HUDEP-2 (cell line): ENCODE measurements at regions not wholly inside any gene's neighbourhood (a gene's known extent, or its start where the extent isn't known, plus 50 kb on each side); places are given as distances from the start of the nearest gene placed in this dataset.
"Not testable (repeated sequence)": the region's sequence is repeated elsewhere in the genome, so short reads cannot be mapped to it uniquely, and the experiment has no call there.

ENCODE experiments used
- DNase-seq, 76 experiments: peaks; one replicate each; lab custom pipeline; 2025; ENCODE audit not compliant: unreplicated experiment in 76 of 76; lab: John Stamatoyannopoulos, UW

- not testable (repeated sequence) for DNase-seq
Observed at GRCh38 chr2:188036786-188037185, 254.9 kb upstream of the GULP1 start.

DNA sequence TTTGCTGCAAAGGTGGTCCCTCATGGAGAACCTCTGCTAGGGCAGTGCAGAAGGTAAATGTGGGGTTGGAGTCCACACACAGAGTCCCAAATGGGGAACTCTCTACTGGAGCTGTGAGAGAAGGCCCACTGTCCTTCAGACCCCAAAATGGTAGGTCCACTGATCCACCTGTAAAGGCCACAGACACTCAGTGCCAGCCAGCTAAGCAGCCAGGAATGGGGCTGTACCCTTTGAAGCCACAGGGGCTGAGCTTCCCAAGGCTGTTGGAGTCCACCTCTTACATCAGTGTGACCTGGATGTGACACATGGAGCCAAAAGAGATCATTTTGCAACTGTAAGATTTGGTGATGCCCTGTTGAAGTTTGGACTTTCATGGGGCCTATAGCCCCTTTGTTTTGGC, 252.4 kb upstream of the GULP1 start:
- no peak for DNase-seq

- DNase-seq, result no peak
Observed at GRCh38 chr2:188042412-188042811, 249.3 kb upstream of the GULP1 start.

DNA sequence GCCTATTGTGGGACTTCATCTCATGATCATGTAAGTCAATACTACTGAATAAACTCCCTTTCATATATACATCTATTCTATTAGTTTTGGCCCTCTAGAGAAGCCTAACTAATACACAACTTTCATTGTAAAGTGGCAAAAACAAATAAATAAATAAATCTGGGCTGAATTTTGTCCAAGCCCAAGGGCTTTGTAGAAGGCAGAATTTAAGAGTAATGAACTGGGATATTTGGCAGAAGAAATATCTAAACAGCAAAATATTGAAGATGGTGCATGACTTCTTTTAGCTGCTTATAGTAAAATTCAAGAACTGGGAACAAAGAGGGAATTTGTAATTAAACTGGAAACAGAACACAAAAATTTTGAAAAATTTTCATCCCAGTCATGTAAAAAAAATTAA, 246.7 kb upstream of the GULP1 start:
- no peak for DNase-seq

- DNase-seq, result no peak
Observed at GRCh38 chr2:188046437-188046836, 245.2 kb upstream of the GULP1 start.

GRCh38 chr2:188047735-188048134, 243.9 kb upstream of the GULP1 start:
- DNase-seq, result no peak

- no peak for DNase-seq
Observed at GRCh38 chr2:188050726-188051125, 240.9 kb upstream of the GULP1 start.

DNA sequence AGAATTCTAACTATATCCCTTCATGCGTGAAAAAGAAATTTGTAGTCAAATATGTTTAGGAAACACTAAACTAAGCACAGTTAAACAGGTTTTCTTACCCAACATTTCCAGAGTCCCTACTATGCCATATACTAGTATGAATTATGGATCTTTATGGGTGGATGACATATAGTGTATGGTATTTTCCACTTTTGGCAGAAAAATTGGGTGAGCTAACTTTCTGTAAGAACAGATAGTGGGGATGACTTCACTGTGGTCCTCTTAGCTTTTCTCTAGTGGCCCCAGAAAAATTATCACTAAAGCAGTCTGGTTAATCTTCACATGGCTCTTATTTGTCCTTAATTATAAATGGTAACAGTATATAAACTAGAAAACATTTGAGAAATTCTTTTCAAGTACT, 240.0 kb upstream of the GULP1 start:
- no peak for DNase-seq

DNA sequence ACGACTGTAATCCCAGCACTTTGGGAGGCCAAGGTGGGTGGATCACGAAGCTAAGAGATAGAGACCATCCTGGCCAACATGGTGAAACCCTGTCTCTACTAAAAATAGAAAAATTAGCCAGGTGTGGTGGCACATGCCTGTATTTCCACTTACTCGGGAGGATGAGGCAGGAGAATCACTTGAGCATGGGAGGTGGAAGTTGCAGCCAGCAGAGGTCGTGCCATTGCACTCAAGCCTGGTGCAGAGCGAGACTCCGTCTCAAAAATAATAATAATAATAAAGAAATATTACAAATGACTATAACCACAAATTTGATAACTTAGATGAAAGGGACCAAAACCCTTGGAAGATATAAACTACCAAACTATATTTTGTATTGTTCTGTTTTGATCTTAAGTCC, 226.3 kb upstream of the GULP1 start:
- no peak for DNase-seq

GRCh38 chr2:188068093-188068492, 223.6 kb upstream of the GULP1 start:
- no peak for DNase-seq

- DNase-seq, result no peak
Observed at GRCh38 chr2:188076149-188077056, 215.3 kb upstream of the GULP1 start.

- no peak for DNase-seq
Observed at GRCh38 chr2:188077757-188078156, 213.9 kb upstream of the GULP1 start.

- no peak for DNase-seq
Observed at GRCh38 chr2:188078534-188078933, 213.1 kb upstream of the GULP1 start.

GRCh38 chr2:188079196-188079595, 212.5 kb upstream of the GULP1 start:
- no peak for DNase-seq

- no peak for DNase-seq
Observed at GRCh38 chr2:188085421-188085820, 206.3 kb upstream of the GULP1 start.

- no peak for DNase-seq
Observed at GRCh38 chr2:188089901-188090300, 201.8 kb upstream of the GULP1 start.

DNA sequence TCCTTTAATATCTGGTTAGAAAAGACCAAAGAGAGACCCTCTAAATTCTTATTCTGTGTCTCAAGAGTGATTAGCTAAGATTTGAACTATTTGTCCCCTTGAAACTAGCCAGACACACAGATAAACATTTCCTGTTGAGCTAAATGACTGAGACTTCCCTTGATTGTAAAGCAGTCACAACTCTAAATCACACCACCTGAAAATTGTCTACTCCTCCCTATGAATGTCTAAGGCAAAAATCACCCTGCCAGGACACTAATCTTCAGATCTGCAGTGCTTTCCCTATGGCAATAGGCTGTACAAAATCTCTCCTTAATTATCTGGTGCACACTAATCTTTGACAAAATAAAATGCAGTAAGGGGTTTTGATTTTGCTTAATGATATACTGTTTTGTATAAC, 200.5 kb upstream of the GULP1 start:
- no peak for DNase-seq

- no peak for DNase-seq
Observed at GRCh38 chr2:188092734-188093133, 198.9 kb upstream of the GULP1 start.

DNA sequence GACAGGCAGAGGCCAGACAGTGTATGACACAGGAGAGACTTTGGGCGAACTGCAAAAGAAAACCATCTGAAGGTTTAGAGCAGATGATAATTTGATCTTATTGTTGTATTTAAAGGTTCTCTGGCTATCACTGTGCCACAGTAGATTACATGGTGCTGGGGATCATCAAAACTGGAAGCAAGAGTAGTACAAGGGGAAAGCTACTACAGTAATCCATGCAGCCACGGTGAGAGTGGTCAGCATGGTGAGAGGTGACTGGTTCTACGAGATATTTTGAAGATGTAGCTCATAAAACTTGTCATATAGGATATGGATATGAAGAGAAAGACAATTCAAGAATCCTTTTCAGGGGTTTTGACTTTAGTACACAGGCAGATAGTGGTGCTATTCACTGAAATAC, 194.8 kb upstream of the GULP1 start:
- DNase-seq, result no peak

DNA sequence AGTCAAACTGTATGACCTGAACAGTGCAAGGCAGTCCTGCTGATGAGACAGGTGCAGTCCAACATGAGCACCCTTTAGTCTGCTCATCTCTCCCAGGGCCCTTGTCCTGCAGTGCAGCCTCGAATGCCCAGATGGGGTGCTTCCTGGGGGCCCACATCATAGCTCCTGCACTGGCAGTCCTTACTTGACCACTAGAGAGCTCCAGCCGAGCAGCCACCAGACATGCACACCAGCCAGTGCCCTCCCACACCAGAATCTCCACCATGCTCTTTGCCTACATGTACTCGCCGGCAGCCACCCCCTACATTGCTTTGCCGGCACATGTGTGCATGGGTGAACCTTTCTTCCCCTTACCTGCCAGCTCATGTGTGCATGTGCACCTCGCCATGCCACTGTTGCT, 188.8 kb upstream of the GULP1 start:
- DNase-seq, result no peak

- DNase-seq, result no peak
Observed at GRCh38 chr2:188114014-188114413, 177.7 kb upstream of the GULP1 start.

- DNase-seq, result no peak
Observed at GRCh38 chr2:188117706-188118105, 174.0 kb upstream of the GULP1 start.

- no peak for DNase-seq
Observed at GRCh38 chr2:188118431-188118830, 173.2 kb upstream of the GULP1 start.
